Prostate gland (tissue), 2 donors: ENCODE measurements at regions not wholly inside any gene's neighbourhood (a gene's known extent, or its start where the extent isn't known, plus 50 kb on each side); places are given as distances from the start of the nearest gene placed in this dataset.

Source experiments
- DNase-seq: peaks from one replicate; pipeline ENCODE4 v3.0.0-alpha.2; 2019; ENCODE audit warnings: low spot score
- H3K27ac ChIP-seq, 2 donors: fragments of 200-600 bp; sonication (generic); 2 replicates each; pipeline ENCODE4 v1.5.1; 2017 to 2019
- H3K27me3 ChIP-seq: fragments of 200-600 bp; sonication (generic); replicated peaks from 2 replicates; pipeline ENCODE4 v1.5.1; 2019; ENCODE audit not compliant: insufficient read depth
- H3K36me3 ChIP-seq, 2 donors: fragments of 200-600 bp; sonication (generic); 1 replicate in 1 of 2; 2 replicates in 1 of 2; pipeline versions ENCODE4 v1.5.1 to v1.8.1; 2017 to 2019
- H3K4me1 ChIP-seq: fragments of 200-600 bp; sonication (generic); replicated peaks from 2 replicates; pipeline ENCODE4 v1.5.1; 2019
- H3K4me3 ChIP-seq, 2 donors: fragments of 200-600 bp; sonication (generic); 2 replicates each; pipeline ENCODE4 v1.5.1; 2017 to 2019
- H3K9me3 ChIP-seq: fragments of 200-600 bp; sonication (generic); 2 replicates; pipeline ENCODE4 v1.5.1; 2017
- POLR2A ChIP-seq: fragments of 450-650 bp; IDR thresholded peaks from one replicate; pipeline ENCODE4 v1.6.1; 2016; ENCODE audit warnings: antibody characterized with exemption, mild to moderate bottlenecking
- POLR2AphosphoS5 ChIP-seq: sonication (generic); formaldehyde crosslinking; IDR thresholded peaks from one replicate; pipeline ENCODE4 v1.6.1; 2017; ENCODE audit warnings: antibody characterized with exemption
- WGBS: methylation state at CpG from one replicate; pipeline ENCODE4 v1.1.5; 2018; 5-methylcytosine and 5-hydroxymethylcytosine counted together
- intact Hi-C: fragments of 100-400 bp; cut with DNase I; formaldehyde crosslinking; loops from one replicate; pipeline ENCODE4 v1.14.2; 2022
- TF ChIP-seq, protein P1 (sequence below), 4 experiments: fragments of 200-600 bp in 2 of 4; fragments of 450-650 bp in 2 of 4; sonication (generic) in 2 of 4; IDR thresholded peaks; 1 replicate in 3 of 4; 2 replicates in 1 of 4; pipeline ENCODE4 v1.5.1; 2016 to 2019; ENCODE audit warnings: antibody characterized with exemption in 4 of 4, mild to moderate bottlenecking in 2 of 4, moderate library complexity in 2 of 4

DNA sequence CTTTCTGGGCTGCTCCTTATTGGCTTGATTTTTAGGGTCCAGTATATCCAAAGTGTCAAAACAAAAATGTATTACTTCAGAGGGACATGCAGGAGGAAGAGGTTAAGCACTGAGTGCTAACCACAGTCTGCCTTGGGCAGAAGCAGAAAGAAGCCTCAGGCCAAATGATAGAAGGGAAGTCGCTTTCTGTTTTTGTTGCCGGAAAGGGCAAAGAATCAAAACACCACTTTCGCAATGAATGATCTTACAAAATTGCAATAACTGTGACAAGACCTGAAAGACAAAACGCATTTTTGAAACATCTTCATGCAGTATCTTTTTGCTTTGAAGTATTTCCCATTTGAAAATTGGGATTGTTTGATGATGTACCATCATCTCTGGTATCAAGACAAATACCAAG lies 70.1 kb upstream of the PICALM start:
- Histone ChIP-seq H3K27me3 (no peaks in the 10 kb centered on the region), H3K4me3 (no peak overlapping the region), H3K9me3 (no peaks in the 10 kb centered on the region), H3K27ac (no peak overlapping the region), H3K4me1 (no peaks in the 10 kb centered on the region), H3K36me3 (no peaks in the 10 kb centered on the region)
- DNase-seq: no peak
- no peak for TF ChIP-seq POLR2AphosphoS5
- TF ChIP-seq, protein P1, sequence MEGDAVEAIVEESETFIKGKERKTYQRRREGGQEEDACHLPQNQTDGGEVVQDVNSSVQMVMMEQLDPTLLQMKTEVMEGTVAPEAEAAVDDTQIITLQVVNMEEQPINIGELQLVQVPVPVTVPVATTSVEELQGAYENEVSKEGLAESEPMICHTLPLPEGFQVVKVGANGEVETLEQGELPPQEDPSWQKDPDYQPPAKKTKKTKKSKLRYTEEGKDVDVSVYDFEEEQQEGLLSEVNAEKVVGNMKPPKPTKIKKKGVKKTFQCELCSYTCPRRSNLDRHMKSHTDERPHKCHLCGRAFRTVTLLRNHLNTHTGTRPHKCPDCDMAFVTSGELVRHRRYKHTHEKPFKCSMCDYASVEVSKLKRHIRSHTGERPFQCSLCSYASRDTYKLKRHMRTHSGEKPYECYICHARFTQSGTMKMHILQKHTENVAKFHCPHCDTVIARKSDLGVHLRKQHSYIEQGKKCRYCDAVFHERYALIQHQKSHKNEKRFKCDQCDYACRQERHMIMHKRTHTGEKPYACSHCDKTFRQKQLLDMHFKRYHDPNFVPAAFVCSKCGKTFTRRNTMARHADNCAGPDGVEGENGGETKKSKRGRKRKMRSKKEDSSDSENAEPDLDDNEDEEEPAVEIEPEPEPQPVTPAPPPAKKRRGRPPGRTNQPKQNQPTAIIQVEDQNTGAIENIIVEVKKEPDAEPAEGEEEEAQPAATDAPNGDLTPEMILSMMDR (IDR thresholded peaks at IDR 0.05): no peak
- TF ChIP-seq POLR2A: no peak
- intact Hi-C loops: no loop called here
- WGBS: 91% methylated on average over 4 of the region's 4 CpGs

DNA sequence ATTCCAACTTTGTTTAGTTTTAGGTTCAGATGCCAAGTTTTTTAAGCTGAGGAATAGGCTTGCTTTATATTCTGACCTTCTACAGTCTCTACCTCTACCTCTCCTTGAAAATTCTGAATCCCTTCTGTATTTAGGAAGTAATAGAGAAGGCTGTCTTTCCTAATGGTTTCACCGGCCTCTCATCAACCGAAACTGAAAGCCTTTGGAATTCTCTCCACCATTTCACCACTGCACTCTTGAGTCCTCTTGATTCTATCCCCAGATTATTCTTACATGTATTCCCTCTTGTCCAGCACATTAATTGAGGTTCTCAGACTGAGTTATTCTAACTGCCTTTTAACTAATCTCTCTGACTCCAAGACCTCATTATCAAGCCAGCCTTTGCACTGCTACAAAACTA lies 67.7 kb upstream of the PICALM start:
- no peak overlapping the region for H3K4me3 ChIP-seq
- H3K36me3 ChIP-seq: no peaks in the 10 kb centered on the region
- no peak for TF ChIP-seq POLR2AphosphoS5
- TF ChIP-seq POLR2A: no peak
- TF ChIP-seq, protein P1 (IDR thresholded peaks at IDR 0.05): no peak
- 77% methylated on average over 2 of the region's 2 CpGs for WGBS
- no peaks in the 10 kb centered on the region for H3K4me1 ChIP-seq
- intact Hi-C loops: no loop called here
- H3K27me3 ChIP-seq: no peaks in the 10 kb centered on the region
- H3K9me3 ChIP-seq: no peaks in the 10 kb centered on the region
- DNase-seq: no peak
- H3K27ac ChIP-seq: no peak overlapping the region

DNA sequence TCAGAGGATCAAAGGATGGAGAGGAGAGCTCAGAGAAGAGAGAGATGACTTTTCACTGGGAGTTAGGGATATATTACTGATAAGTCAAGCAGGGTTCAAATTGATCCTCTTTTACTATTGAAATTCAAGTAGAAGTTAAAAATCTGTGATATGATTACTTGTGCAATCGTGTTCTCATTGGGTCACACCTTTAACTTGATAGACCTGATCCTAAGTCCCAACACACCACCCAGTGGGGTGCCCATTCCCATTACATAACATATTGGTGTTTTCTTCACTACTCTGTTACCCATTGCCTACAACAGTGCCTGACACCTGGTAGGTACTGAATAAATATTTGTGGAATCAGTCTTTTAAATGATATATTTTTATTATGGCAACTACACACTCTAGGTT lies 66.4 kb upstream of the PICALM start:
- H3K4me3 ChIP-seq: no peak overlapping the region
- no peaks in the 10 kb centered on the region for H3K27me3 ChIP-seq
- 85% methylated on average over 1 of the region's 1 CpG for WGBS
- H3K9me3 ChIP-seq: no peaks in the 10 kb centered on the region
- peak overlapping the region in 1 of 2 donors; percentile 14 for H3K27ac ChIP-seq
- H3K4me1 ChIP-seq: no peaks in the 10 kb centered on the region
- no peak for DNase-seq
- no peaks in the 10 kb centered on the region for H3K36me3 ChIP-seq
- intact Hi-C loops: no loop called here
- TF ChIP-seq, protein P1 (IDR thresholded peaks at IDR 0.05): no peak

DNA sequence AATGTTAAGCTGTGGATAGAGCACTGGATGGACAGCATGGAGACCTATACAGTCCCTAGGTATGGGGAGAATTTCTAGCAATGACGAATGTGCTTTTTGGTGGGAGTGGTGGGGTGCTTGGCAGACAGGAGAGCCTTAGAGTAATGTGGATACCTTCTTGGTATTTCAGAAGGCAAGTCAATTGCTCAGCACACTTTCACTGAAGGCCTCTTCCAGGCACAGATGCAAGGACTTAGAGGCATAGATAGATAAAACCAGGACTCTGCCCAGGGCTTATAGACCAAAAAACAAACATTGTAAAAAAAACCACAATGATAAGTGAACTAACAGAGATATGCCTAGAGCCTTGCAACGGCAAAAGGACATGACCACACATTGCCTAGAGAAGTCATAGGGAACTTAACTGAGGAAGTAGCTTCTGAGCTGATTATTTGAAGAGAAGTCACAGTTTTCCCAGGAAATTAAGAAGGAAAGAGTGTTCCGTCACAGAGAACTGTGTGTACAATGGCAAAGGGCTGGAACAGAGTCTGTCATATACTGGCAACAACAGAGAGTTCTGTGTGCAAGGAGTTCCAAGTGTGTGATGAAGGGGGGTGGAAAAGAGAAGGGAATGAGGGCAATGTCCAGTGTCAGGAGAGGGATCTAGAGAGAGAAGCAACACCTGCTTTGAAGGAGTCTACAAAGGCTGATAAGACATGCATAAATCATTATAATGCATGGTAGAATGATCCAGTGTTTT lies 65.9 kb upstream of the PICALM start:
- intact Hi-C loops: no loop called here
- Histone ChIP-seq H3K4me1 (no peaks in the 10 kb centered on the region), H3K4me3 (no peak overlapping the region), H3K27me3 (no peaks in the 10 kb centered on the region), H3K27ac (peak overlapping the region in 1 of 2 donors; percentile 14), H3K36me3 (no peaks in the 10 kb centered on the region), H3K9me3 (no peaks in the 10 kb centered on the region)
- 46% methylated on average over 3 of the region's 3 CpGs for WGBS
- DNase-seq: no peak
- TF ChIP-seq POLR2A: no peak
- TF ChIP-seq POLR2AphosphoS5: peak; percentile 21
- TF ChIP-seq, protein P1 (IDR thresholded peaks at IDR 0.05): no peak

DNA sequence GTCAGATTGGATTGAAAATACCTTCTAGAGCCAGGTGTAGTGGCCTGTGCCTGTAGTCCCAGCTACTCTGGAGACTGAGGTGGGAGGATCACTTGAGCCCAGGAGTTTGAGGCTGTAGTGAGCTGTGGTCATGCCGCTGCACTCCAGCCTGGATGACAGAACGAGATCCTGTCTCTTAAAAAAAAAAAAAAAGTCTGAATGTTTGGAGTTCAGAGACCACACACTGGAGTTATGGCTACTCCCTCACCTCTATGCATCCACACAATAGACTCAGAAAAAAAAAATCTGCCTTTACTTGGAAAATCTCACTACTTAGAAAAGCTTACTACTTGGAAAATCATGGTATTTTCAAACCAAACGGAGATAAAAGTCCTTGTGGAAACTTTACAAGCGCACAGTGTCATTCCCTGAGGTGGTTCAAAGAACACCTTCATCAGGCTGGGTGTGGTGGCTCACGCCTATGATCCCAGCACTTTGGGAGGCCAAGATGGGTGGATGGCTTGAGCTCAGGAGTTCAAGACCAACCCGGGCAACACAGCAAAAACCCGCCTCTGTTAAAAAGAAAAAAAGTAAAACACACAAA lies 63.9 kb upstream of the PICALM start:
- Histone ChIP-seq H3K4me3 (no peak overlapping the region), H3K27ac (no peak overlapping the region), H3K36me3 (no peaks in the 10 kb centered on the region), H3K9me3 (no peaks in the 10 kb centered on the region), H3K27me3 (no peaks in the 10 kb centered on the region), H3K4me1 (no peaks in the 10 kb centered on the region)
- intact Hi-C loops: no loop called here
- WGBS: 88% methylated on average over 7 of the region's 7 CpGs
- no peak for DNase-seq
- no peak for TF ChIP-seq POLR2A
- TF ChIP-seq, protein P1 (IDR thresholded peaks at IDR 0.05): no peak
- no peak for TF ChIP-seq POLR2AphosphoS5
